ENCODE measurements at regions not wholly inside any gene's neighbourhood (a gene's known extent, or its start where the extent isn't known, plus 50 kb on each side); places are given as distances from the start of the nearest gene placed in this dataset.
"Not testable (repeated sequence)": the region's sequence is repeated elsewhere in the genome, so short reads cannot be mapped to it uniquely, and the experiment has no call there.

DNA sequence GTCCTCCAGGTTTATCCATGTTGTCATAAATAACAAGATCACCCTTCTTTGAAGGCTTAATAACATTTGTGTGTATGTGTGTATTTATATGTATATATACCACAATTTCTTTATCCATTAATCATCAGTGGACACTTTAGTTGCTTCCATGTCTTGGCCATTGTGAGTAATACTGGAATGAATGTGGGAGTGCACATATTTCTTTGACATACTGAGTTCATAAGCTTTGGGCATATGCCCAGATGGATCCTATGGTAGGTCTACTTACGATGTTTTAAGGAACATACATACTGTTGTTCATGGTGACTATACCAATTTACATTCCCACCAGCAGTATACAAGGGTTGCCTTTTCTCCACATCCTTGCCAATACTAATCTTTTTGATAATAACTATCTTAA, 108.8 kb upstream of the TRIM77 start:
- H3K4me3 ChIP-seq (ENCODE audit: control insufficient read depth, low read depth, low read length): not testable (repeated sequence)
- DNase-seq (ENCODE audit: low read depth): peak; percentile 54

DNA sequence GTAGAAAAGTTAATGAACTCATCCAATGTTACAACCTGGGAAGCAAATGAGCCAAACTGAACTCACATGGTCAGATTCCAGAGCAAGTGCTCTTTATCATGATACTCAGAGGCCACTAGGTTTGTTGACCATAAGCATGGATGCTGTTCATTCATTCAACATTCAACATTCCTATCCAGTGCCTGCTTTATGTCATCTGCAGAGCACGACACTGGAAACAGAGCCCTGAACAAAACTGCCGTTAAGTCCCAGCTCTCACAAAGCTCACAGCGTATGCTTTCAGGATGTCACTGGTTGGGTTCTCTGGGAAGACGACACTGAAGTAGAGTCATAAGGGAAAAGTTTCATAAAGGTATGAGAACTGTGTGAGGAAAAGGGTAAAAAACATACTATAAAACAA, 105.8 kb upstream of the TRIM77 start:
- TF ChIP-seq, protein P1, sequence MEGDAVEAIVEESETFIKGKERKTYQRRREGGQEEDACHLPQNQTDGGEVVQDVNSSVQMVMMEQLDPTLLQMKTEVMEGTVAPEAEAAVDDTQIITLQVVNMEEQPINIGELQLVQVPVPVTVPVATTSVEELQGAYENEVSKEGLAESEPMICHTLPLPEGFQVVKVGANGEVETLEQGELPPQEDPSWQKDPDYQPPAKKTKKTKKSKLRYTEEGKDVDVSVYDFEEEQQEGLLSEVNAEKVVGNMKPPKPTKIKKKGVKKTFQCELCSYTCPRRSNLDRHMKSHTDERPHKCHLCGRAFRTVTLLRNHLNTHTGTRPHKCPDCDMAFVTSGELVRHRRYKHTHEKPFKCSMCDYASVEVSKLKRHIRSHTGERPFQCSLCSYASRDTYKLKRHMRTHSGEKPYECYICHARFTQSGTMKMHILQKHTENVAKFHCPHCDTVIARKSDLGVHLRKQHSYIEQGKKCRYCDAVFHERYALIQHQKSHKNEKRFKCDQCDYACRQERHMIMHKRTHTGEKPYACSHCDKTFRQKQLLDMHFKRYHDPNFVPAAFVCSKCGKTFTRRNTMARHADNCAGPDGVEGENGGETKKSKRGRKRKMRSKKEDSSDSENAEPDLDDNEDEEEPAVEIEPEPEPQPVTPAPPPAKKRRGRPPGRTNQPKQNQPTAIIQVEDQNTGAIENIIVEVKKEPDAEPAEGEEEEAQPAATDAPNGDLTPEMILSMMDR (conservative IDR thresholded peaks at IDR 0.05; ENCODE audit: control insufficient read depth, insufficient read depth, low read depth, low read length): no peak
- no peak overlapping the region for H3K4me3 ChIP-seq (ENCODE audit: control insufficient read depth, low read depth, low read length)
- DNase-seq (ENCODE audit: low read depth): no peak

DNA sequence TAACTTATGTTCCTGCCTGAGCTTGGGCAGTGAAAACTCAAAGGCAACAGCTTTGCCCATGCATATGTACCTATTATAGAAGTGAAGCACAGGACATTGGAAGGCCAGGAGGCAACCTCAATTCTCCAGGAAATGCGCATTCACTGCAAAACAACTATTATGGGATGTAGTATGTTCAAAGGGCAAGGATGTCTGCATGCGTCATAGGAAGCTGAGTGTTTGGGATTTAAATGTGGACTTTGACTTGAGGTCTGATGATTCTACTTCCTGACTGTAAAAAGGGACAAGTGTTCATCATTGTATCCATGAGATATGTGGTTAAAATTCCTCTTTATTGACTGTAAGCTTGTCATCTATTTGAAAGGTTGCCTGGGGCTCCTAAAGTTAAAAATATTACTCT, 103.3 kb upstream of the TRIM77 start:
- not testable (repeated sequence) for H3K4me3 ChIP-seq (ENCODE audit: control insufficient read depth, low read depth, low read length)
- peak; percentile 74 for DNase-seq (ENCODE audit: low read depth)

DNA sequence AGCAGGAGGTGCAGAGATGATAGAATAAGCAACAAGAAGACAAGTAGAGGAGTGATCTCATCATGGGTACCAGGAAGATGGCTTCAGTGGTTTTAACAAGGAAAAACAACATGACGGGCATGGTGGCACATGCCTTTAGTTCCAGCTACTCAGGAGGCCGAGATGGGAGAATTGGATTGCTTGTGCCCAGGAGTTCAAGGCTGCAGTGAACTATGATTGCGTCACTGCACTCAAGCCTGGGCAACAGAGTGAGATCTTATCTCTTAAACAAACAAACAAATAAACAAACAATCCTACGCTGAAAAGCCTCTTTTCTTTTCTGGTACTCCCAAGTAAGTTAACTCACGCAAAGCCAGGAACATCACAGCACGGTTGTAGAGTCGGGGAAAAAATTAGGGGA, 102.6 kb upstream of the TRIM77 start:
- not testable (repeated sequence) for H3K4me3 ChIP-seq (ENCODE audit: control insufficient read depth, low read depth, low read length); DNase-seq (ENCODE audit: low read depth)

DNA sequence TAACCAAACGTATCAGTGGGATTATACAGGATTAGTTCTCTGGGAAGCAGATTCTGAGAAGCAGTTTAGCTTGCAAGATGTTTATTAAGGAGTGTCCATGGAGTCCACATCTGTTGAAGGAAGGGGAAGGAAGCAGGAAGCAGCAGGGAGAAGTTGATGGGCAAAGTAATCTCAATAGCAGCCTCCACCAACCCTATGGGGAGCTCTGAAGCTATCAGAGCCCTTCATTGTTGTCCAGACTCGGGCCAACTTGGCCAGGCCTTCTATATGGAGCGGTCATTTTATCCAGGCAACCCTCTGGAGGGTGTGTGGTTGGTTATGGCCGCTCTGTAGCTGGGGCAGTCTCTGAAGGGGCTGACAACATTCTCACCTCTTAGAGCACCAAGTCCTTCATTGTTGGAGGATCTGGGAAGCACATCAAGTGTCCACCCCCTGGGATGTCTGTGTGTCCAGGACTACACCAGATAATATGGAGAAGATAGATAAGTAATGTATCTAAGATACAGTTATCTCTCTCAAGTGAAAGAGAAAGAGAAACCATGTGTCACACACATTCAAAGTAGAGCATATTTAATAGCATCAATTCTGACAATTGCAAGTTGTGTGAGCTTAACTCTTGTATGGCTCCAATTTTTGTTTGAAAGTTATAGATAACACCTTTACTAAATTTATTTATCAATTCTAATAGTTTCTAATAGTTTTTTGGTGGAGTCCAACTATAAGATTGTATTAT, 101.7 kb upstream of the TRIM77 start:
- DNase-seq (ENCODE audit: low read depth): no peak
- TF ChIP-seq, protein P1 (conservative IDR thresholded peaks at IDR 0.05; ENCODE audit: control insufficient read depth, insufficient read depth, low read depth, low read length): no peak
- H3K4me3 ChIP-seq (ENCODE audit: control insufficient read depth, low read depth, low read length): no peak overlapping the region

DNA sequence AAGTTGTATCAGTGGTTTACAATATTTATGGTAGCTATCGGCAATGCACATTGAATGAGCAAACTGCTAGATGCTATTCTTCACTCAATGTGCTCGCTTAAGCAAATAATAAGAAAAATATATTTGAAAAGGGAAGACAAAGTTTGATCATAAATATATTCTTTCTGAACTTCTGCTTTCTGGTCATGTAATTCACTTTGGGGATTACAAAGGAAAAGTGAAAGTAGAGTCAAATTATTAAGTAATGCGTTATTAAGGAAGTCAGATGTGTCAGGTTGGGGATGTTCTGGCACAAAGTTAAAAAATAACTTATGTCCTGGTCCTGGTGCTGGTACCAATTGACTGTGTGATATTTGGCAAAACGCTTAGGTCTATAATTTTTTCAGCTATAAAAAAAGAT, 98.0 kb upstream of the TRIM77 start:
- no peak for DNase-seq (ENCODE audit: low read depth)
- TF ChIP-seq, protein P1 (conservative IDR thresholded peaks at IDR 0.05; ENCODE audit: control insufficient read depth, insufficient read depth, low read depth, low read length): no peak
- H3K4me3 ChIP-seq (ENCODE audit: control insufficient read depth, low read depth, low read length): no peak overlapping the region

DNA sequence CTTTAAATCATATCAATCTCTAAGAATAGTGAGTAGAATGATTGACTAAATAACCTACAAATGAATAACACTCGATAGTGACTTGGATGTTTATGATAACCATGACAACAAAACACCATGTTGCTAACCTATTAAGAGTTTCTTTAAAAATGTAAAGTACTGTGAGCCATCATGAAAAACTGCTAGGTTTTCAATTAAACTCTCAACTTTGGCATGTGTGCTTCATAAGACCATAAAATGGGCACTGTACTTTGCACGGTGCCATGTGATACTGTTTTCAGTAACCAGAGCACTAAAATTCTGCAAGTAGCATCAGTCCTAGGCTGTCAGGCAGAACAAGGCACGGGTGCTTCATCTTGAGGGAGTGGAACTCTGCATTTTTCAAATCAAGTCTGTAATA, 96.2 kb upstream of the TRIM77 start:
- no peak for DNase-seq (ENCODE audit: low read depth)
- TF ChIP-seq, protein P1 (conservative IDR thresholded peaks at IDR 0.05; ENCODE audit: control insufficient read depth, insufficient read depth, low read depth, low read length): no peak
- no peak overlapping the region for H3K4me3 ChIP-seq (ENCODE audit: control insufficient read depth, low read depth, low read length)

DNA sequence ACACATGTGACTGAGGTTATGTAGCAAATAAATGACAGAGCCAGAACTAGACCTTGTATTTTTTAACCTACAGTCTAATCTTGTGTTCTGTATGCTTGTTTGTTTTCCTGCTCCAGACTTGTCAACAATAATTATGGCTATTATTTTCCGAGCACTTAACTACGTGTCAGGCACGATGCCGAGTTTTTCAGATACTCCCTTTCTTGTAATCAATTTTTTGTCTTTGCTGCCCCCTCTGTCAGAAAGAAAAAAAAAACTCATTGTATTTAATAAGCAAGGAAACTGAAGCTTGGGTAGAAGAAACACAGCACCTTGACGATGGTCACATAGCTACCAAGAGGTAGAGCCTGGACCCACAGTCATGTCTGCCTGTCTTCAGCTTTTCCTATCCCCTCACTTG, 95.7 kb upstream of the TRIM77 start:
- not testable (repeated sequence) for H3K4me3 ChIP-seq (ENCODE audit: control insufficient read depth, low read depth, low read length)
- peak; percentile 40 for DNase-seq (ENCODE audit: low read depth)

DNA sequence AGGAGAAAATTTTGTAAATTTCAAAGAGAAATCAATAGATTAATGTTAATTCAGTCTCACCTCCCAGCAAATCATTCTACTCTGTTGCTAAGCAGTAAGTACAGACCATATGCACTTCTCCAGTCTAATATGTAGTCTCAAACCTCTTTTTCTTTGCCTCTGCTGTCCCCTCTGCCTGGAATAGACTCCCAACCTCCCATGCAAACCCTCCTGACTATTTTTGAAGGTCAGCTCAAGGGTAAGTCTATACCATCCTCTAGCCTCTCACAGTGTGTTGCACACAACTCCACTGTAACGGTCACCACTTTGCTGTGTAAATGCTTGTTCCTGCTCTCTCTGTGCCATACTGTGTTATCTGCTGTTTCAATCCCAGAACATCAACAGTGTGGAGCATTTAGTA, 94.5 kb upstream of the TRIM77 start:
- not testable (repeated sequence) for H3K4me3 ChIP-seq (ENCODE audit: control insufficient read depth, low read depth, low read length); DNase-seq (ENCODE audit: low read depth)

DNA sequence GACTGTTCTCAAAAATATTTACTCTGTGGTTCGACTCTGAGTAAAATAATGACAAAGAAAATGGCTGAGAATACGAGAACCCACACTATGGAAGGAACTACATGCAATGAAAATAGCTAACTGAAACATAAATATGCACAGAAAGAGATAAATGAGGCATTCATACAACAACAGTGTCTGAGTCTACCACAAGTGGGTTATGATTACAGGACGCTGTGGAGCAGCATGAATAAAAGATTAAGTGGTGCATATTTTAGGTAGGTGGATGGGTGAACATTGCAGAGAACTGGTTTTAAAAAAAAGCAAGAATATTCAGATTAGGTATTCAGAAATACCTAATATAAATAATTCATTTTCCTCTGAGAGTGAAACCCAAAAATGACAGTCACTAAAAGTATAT, 93.9 kb upstream of the TRIM77 start:
- DNase-seq (ENCODE audit: low read depth); H3K4me3 ChIP-seq (ENCODE audit: control insufficient read depth, low read depth, low read length): not testable (repeated sequence)

All from fibroblast of mammary gland (primary cell).